GM10266 (cell line): ENCODE measurements at regions not wholly inside any gene's neighbourhood (a gene's known extent, or its start where the extent isn't known, plus 50 kb on each side); places are given as distances from the start of the nearest gene placed in this dataset.

Source experiments
- DNase-seq: peaks from one replicate; pipeline ENCODE4 v3.0.0; 2012; ENCODE audit errors: extremely low spot score
- CTCF ChIP-seq: IDR thresholded peaks from 2 replicates; pipeline ENCODE4 v1.5.1; 2012; ENCODE audit warnings: mild to moderate bottlenecking, low read depth; ENCODE audit not compliant: control insufficient read depth, insufficient read depth; ENCODE audit errors: missing control alignments

GRCh38 chr6:167442796-167443680 is 118.2 kb downstream of the TTLL2 start:
- no peak for TF ChIP-seq CTCF
- no peak for DNase-seq

- no peak for TF ChIP-seq CTCF
- DNase-seq, result no peak
These were observed 119.9 kb downstream of the TTLL2 start for GRCh38 chr6:167444602-167445346.

- TF ChIP-seq CTCF, result no peak
- DNase-seq, result no peak
These were observed 120.7 kb downstream of the TTLL2 start for GRCh38 chr6:167445568-167445967.

GRCh38 chr6:167446046-167446445 is 121.2 kb downstream of the TTLL2 start:
- no peak for TF ChIP-seq CTCF
- no peak for DNase-seq

GRCh38 chr6:167446971-167447370 is 122.1 kb downstream of the TTLL2 start:
- DNase-seq, result no peak
- TF ChIP-seq CTCF, result no peak

GRCh38 chr6:167448378-167448777 is 123.5 kb downstream of the TTLL2 start:
- no peak for DNase-seq

More at GRCh38 chr6:167448378-167448777, 123.5 kb downstream of the TTLL2 start:
- no peak for TF ChIP-seq CTCF
